ENCODE measurements at regions not wholly inside any gene's neighbourhood (a gene's known extent, or its start where the extent isn't known, plus 50 kb on each side); places are given as distances from the start of the nearest gene placed in this dataset.

DNA sequence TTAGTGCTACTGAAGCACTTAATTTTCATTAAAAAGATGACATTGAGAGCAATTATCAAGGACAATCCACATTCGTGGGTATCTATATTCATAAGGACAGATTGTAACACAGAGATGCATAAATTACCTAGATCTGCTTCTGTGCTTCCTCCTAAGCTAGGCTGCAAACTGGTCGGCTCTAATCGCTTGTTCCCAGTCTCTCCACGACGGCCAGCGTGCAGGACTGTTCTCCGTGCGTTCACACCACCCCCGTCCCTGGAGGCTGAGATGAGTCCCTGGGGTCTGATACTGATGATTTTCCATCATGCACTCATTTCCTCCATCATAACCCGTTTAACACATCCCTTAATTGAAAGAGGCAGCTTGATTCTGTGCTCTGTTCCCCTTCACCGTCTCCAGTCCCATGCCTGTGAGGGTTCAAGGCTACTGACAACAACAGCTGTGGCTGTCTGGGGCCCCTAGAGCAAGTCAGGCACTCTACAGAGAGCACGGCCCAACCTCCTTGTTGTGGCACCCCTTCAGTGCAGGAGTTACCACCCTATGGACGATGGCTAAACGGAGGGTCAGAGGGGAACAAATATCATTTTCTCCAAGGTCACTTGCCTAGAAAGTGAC lies 469.6 kb downstream of the NPHP4 start:
- DNase-seq (ENCODE audit: low spot score): no peak

DNA sequence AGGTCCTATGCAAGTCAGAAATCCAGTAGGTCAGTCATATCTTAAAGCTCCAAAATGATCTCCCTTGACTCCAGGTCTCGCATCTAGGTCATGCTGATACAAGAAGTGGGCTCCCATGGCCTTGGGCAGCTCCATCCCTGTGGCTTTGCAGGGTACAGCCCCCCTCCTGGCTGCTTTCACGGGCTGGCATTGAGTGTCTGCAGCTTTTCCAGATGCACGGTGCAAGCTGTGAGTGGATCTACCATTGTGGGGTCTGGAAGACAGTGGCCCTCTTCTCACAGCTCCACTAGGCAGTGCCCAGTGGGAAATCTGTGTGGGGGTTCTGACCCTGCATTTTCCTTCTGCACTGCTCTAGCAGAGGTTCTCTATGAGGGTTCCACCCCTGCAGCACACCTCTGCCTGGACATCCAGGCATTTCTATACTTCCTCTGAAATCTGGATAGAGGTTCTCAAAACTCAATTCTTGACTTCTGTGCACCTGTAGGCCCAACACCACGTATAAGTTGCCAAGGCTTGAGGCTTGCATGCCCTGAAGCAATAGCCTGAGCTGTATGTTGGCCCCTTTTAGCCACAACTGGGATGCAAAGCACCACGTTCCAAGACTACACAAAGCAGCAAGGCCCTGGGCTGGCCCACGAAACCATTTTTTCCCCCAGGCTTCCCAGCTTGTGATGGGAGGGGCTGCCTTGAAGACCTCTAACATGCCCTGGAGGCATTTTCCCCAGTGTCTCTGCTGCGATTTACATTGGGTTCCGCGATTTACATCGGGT lies 472.7 kb downstream of the NPHP4 start:
- no peak for DNase-seq (ENCODE audit: low spot score)

DNA sequence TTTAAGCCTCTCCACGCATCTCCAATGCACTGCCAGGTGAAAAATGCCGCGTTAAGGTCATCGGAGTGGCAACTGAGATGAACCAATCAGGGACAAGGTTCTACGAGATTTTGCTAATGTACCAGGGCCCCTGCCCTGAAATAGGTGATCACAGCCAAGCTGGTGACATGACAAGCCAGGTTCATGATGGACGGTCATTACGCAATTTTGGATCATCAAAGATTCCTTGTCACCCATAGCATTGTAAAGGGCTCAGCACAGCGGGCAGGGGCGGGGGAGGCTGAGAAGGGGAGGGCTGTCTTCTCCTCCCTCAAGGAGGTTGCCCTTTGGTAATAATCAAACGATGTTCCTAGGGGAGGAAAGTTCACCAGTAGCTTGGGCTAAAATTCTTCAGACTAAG lies 475.5 kb downstream of the NPHP4 start:
- no peak for DNase-seq (ENCODE audit: low spot score)

DNA sequence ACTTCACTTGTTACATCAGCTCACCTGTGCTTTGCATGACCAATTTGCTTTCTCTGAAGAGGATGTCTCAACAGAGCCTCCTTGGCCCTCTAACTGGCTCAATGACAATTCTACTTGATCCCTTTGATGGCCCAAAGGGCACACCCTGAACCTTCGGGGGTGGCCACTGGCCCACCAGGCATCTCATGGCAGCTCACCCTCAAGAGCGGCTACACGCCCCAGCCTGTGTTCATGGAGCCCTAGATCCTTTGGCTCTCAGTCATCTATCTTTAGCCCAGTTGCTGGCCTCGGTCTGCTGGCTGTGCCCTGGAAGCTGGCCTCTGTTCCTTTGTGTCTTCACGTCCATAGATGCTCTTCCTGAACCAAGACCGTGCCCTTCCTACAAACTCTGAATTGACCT lies 476.7 kb downstream of the NPHP4 start:
- no peak for DNase-seq (ENCODE audit: low spot score)

DNA sequence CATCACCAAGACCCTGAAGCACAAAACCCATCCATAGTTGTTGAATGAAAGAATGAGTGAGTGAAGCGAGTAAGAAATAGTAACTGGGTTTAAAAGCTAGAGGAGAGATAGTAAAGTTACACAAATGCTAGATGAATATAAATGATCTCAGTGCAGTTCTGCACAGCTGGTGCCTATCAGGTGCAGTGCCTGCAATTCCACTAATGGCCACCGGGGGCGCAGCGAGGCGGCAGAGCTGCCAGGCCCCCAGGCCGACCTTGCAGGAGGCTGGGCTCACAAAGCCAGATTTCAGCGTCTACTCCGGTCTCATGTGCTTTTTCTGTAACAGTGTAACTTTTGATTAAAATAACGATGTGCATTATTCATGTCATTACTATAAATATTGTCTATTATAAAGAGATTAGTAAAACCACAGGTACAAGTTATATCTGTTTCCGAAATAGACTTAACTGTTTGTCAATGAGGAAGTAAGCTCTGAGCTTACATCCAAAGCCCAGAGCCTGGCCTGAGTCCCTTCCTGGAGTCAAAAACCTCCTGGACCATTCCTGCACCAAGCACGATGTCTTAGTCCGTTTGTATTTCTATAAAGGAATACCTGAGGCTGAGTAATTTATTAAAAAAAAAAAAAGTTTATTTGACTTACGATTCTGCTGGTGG lies 477.6 kb downstream of the NPHP4 start:
- DNase-seq (ENCODE audit: low spot score): peak; percentile 51

DNA sequence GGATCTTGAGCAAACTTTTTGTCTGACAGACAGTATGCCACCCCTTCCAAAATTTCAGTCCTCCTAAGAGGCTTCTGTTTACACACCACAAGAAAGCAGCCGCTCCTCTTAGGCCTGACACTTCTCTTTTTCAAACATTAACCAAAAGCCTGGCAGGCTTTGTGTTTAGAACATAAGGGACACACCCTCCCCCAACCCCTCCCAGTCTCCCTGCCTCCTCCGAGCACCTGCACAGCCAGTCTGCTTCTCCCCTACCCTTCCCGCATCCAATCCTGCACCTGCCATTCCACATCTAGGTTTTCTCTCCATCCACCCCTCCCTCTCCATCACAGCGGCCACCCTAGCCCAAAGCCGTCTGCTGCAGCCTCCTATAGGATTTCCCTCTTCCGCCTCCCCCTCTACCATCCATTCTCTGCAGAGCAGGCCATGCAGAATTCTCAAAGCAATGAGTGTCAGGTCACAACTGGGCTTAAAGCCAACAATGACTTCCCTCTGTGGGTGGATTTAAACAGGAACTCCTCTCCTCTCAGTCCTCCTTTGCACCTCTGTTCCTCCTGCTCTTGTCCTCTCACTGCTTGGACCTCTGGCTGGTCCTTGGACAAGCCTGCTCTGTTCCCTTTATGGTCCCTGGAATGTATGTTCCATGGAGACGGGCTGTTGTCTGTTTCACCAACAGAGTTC lies 478.2 kb downstream of the NPHP4 start:
- DNase-seq (ENCODE audit: low spot score): no peak

DNA sequence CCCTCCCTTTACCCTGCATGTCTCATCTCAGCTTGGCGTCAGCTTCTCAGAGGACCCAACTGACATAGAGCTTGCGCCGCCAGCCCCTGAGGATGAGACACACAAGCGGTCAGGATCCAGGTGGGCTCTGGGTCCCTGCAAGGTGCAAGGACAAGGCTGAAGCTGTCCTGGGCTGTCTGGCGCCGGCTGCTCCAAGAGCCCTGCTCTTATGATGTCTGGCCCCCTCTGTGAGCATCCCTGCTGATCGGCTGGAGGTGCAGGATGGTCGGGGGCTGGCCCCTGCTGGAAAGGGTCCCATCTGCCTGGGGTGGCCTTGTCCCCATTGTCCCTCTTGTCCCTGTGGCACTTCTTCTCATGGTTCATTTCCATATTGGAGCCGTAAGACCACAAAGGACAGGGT lies 479.0 kb downstream of the NPHP4 start:
- no peak for DNase-seq (ENCODE audit: low spot score)

DNA sequence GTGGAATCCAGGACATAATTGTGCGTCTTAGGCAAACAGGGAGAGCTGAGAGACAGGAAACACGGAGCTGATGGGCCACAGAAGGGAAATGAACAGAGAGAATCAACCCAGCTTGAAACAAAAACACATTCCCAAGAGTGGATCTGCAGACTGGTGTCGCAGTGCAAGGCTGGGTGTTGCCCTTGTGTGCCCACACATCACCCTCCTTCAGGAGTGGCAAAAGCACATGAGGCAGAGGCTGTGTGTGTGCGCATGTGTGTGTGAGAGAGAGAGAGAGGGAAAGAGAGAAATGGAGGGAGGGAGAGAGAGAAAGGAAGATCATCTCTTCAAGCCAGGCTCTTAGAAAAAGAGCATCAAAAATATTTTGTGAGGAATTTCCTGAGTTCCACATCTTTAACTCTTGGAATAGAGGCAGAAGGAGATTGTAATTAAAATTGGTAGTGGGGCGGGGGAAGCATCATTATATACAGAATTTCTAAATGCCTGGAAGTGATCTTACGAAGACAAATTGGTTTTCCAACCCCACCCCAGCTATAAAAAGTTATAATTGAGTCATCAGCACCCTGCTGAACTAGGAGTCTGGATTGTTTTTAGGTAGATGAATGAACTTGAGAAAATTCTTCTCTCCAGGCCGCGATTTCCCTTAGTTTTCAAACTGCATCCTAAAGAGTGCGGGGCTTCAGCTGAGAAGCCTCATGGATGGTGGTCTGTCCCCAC lies 480.7 kb downstream of the NPHP4 start:
- DNase-seq (ENCODE audit: low spot score): no peak

DNA sequence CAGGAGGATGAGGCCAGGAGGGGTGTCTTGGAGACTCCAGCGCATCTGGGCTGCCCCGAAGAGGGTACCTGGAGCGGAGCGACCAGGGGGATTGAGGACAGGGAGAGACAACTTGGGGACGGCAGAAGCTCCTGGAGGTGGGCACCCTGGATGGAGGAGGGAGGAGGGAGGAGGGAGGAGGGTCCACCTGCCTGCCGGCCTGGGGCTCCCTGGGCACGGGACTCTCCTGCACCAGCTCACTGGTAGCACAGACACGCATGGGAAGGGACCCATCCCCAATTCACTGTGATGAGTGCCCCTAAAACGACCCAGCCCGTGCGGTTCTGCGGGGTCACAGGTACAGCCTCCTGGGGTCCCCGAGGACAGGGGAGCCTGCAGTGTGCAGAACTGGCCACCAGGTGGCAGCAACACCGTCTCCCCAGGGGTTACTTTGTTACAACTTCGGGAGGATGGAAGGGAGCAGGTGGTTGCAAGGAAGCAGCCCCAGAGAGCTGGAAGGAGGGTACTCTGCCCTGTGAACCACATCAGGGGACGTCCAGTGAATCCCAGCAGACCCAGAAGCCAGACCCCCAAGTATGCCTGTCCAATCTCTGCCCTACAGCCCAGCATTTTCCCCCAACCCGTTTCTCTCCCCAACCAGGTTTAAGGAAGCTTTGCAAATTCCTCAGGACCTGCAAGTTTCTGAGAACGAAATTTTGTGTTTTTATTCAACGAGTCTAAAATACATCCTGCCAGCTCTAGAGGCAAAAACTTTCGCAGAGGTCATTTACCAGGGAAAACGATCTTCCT lies 482.4 kb downstream of the NPHP4 start:
- peak; percentile 29 for DNase-seq (ENCODE audit: low spot score)

DNA sequence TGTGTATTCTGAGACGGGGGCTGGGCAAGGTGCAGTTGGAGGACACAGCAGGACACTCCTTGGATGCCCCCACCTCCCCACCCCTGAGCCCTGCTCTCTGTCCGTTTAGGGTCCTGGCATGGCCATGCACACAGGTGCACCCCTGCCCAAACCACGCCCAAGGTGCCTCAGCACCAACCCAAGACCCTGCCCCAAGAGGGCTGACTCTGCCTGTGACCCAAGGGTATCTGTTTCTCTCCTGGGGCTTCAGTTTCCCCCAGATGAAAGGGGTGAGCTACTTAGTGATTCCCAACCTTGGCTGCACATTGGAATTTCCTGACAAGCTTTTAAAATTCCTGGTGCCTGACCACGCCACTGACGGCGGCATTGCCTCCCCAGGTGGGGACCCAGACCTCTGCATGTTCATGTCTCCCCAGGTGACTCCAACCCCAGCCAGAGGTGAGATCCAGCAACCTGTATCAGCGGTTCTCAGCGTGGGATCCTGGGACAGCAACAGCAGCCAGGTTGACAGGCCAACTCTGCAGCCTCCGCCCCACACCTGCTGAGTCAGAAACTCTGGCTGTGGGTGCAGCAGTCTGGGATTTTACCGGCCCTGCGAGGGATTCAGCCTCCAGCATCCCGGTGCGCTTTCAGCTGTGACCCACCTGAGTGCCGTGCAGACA lies 483.4 kb downstream of the NPHP4 start:
- DNase-seq (ENCODE audit: low spot score): no peak

DNA sequence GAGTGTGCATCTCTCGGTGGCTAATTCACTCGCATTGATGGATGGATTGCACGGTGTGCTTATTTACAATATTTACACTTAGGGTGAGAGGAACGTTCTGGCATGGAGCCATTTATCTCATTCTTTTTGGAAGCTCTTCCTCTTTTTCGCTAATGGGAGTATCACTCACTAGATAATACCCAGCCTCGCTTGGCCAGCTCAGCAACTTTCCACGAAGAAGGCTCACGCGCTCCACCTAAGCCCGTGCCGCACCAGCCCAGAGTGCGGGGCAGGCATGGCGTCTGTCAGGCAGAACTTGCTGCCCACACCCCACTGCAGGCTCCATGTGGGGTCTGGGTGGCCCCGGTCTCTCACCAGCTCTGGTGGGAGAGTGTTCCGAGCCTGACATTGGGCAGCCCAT lies 484.9 kb downstream of the NPHP4 start:
- no peak for DNase-seq (ENCODE audit: low spot score)

DNA sequence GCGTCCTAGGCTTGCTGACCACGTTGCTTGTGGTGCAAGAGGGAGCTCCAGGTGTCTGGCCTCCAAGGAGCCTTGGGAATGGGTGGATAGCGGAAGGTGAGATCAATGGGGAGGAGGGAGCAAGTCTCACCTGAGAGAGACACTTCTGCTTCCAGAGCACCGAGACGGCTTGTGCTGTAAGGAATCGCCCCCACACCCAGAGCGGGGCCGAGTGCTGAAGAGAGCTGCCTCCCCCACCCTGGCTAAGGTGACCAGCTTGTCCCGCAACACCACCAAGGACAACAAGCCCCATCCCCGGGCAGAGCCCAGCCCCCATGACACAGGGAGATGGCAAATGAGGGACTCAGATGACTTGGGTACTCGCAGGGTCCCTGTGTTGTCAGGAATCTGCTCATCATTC lies 485.6 kb downstream of the NPHP4 start:
- no peak for DNase-seq (ENCODE audit: low spot score)

DNA sequence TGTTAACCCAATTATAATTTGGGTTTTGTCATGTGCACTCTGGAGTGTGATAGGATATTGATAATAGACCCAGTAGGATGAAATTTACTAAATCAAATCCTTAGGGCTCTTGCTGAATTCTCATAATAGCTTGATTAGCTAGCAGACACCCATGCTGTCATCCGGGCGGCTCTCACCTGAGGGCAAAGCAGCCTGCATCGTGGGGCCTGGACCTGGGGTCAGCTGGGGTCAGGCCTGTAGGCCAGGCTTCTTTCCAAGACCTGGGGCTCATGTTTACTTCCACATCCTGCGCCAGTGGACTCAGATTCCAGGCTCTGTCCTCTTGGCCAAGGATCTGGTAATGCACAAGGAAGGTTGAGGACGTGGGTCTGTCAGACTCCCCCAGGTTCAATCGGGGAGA lies 486.3 kb downstream of the NPHP4 start:
- DNase-seq (ENCODE audit: low spot score): no peak

DNA sequence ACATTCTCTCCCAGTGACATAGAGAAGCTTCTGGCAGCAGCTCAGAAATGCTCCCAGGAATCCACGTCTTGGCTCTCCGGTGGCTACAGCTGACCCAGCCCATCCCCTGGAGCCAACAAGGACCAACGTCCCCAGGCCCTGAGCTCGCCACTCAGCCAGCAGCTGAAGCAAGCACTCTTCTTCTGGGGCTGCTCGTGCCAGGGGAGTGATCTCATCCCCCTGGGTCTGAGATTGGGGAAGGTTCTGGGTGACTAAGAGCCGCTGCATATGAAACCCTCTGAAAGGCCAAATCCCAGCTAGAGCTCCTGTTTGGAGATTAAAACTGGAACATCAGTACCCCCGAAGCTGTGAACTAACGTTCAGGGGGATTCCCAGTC lies 487.9 kb downstream of the NPHP4 start:
- no peak for DNase-seq (ENCODE audit: low spot score)

DNA sequence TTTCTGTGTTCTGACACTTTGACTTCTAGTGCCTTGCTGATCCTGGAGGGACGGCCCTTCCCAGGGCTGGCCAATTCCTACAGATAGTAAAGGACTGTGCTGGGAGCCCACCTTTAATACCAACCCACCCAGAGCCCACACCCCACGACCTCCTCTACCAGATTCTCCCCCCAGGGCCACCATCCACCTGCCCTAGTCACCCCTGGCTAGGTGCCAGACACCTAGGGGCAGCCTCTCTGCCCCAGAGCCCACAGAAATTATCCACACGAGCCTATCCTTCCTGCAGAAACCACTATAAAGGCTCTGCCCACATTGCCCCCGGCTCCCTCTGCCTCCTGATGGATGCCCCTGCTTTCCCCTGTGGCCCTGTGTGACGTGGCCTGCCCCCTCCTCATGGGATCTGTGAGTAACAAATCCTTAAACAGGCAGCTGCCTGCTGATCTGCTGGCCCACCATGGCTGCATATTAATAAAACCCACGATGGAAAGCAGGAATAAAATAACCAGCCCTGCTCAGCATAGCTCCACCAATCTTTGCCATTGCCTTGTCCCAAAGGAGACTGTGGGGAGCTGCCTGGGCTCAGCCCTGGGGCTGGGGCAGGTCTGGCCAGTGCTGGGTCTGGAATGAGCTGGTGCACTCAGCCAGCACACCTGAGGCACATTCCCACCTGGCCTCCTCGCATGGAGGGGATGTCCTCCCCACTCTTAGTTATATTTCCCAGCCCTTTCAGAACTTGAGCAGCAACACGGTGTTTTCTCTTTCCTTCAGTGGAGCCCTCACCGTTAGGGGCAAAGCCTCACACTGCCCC lies 488.5 kb downstream of the NPHP4 start:
- no peak for DNase-seq (ENCODE audit: low spot score)

DNA sequence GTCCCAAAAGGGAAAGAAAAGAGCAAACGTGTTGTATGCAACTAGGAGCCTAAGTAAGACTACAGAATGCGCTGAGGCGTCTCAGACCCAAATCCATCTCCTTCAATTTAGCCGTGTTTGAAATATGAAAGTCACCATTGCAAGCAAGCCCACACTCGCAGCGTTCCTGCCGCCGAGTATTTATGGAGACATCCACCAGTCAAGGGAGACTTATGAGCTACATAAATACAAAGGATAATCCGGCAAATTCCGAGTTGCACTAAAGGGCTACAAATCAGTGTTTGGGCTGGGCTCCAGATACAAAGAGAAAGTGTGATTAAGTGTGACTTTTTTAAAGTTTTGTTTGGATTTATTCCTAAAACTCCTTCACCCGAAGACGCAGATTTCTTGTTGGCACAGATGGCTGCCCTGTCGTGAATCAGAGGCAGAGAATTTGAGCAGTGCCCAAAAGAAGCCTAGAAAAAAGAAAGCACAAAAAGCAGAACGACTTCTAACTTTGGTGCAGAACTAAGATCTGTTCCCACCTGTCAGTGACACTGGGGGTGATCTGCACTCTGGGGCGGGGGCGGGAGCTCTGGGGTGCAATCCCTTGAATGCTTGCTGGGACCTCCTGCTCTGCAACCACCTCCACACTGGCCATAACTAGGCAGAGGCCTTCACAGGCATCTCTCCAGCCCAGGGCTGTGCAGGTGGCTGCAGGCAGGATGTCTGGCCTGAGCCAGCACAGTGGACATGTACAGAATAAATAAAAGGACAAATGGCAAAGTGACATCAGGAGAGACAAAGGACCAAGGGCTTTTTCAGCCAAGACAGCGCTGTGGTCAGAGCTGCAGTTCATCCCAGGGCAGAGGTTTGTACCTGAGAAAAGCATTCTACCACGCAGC lies 489.7 kb downstream of the NPHP4 start:
- no peak for DNase-seq (ENCODE audit: low spot score)

DNA sequence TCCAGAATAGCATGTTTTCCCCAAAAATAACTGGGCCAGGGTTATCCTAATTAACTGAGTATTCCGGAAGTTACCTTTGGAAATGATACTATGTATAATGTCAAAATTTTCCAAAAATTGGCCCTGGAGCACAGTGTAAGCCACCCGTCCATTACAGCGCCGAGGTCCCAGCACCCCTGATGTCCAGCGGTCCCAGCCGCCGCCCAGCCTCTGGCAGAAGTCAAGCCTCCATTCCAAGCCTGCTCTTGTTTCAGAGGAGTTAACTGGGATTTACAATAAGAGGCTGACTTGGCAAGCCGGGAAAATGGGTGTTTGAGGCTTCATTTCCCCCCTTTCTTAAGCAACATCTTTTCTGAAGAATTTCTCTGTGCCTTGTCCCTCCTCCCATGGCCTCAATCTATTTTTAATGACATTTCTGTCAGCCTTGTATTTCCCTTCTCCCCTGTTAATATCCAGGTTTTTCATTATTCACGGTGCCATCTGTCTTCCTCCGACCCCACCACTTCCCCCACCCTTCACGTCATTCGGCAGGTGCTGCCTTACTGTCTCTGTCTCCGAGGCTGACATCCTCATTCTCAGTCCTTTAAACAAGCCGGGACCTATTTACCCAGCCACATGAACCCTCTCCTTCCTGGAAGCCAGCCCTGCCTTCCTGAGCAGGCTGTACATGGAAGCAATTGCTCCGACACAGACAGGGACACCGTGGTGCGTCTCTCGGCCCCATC lies 490.9 kb downstream of the NPHP4 start:
- no peak for DNase-seq (ENCODE audit: low spot score)

DNA sequence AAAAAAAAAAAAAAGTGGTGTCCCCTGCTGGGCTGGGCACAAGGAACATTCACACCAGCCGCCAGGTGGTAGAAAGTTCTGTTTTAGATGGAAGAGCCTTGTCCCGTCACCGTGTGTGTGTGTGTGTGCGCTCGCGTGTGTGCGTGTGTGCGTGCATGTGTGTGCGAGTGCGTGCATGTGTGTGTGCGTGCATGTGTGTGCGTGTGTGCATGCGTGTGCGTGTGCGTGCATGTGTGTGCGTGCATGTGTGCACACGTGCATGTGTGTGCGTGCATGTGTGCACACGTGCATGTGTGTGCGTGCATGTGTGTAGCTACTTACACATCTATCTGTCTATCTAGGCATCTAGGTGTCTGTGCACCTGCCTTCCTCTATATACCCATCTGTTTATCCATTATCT lies 491.7 kb downstream of the NPHP4 start:
- DNase-seq (ENCODE audit: low spot score): no peak

All from kidney capillary endothelial cell (primary cell).